A673 (cell line): ENCODE measurements at regions not wholly inside any gene's neighbourhood (a gene's known extent, or its start where the extent isn't known, plus 50 kb on each side); places are given as distances from the start of the nearest gene placed in this dataset.

ENCODE experiments used
- BruUV-seq: library from RNA; stranded (reverse); fragments of 400-500 nt; replicated peaks from 2 replicates; lab custom pipeline; 2021; lab: Mats Ljungman, UMichigan
- CTCF ChIA-PET: fragments of 300-600 bp; sonication (Branson Sonifier 250); formaldehyde crosslinking; loops from one replicate; lab custom pipeline; 2022; ENCODE audit warnings: antibody characterized with exemption; lab: Charles Lee
- POLR2A ChIA-PET: fragments of 300-600 bp; sonication (Branson Sonifier 250); formaldehyde crosslinking; loops from one replicate; lab custom pipeline; 2022; ENCODE audit warnings: antibody characterized with exemption; ENCODE audit not compliant: low non-redundant PET; lab: Charles Lee
- DNase-seq: peaks from one replicate; pipeline ENCODE4 v3.0.0-alpha.2; 2015; ENCODE audit warnings: low spot score
- H3K27ac ChIP-seq: fragments of 200-600 bp; sonication (generic); 2 replicates; pipeline ENCODE4 v1.5.1; 2016; ENCODE audit warnings: mixed run types, low read depth, mild to moderate bottlenecking, mixed read lengths, antibody characterized with exemption, low read length; ENCODE audit not compliant: poor library complexity, severe bottlenecking
- H3K27me3 ChIP-seq: fragments of 200-600 bp; sonication (generic); replicated peaks from 2 replicates; pipeline ENCODE4 v1.6.1; 2017; ENCODE audit warnings: mixed run types, low read depth, mild to moderate bottlenecking, mixed read lengths, antibody characterized with exemption, low read length; ENCODE audit not compliant: insufficient read depth, poor library complexity
- H3K36me3 ChIP-seq: fragments of 200-600 bp; sonication (generic); 2 replicates; pipeline ENCODE4 v1.6.1; 2016; ENCODE audit warnings: mixed run types, mild to moderate bottlenecking, mixed read lengths, antibody characterized with exemption, low read length; ENCODE audit not compliant: insufficient read depth, poor library complexity, severe bottlenecking
- H3K4me1 ChIP-seq: fragments of 200-600 bp; sonication (generic); 2 replicates; pipeline ENCODE4 v1.6.1; 2017; ENCODE audit warnings: mixed run types, mild to moderate bottlenecking, mixed read lengths, antibody characterized with exemption, low read length; ENCODE audit not compliant: insufficient read depth, poor library complexity, severe bottlenecking
- H3K4me3 ChIP-seq: fragments of 200-600 bp; sonication (generic); 2 replicates; pipeline ENCODE4 v1.5.1; 2016; ENCODE audit warnings: low read depth, mixed run types, mild to moderate bottlenecking, mixed read lengths, low read length; ENCODE audit not compliant: poor library complexity, severe bottlenecking
- H3K9me3 ChIP-seq: fragments of 200-600 bp; sonication (generic); 2 replicates; pipeline ENCODE4 v1.6.1; 2016; ENCODE audit warnings: mixed run types, low read depth, mild to moderate bottlenecking, mixed read lengths, antibody characterized with exemption, low read length; ENCODE audit not compliant: poor library complexity, severe bottlenecking
- CTCF ChIP-seq: fragments of 300-800, 200-600 bp; sonication (generic); conservative IDR thresholded peaks from 2 replicates; pipeline ENCODE4 v1.5.1; 2017; ENCODE audit warnings: low read depth, mild to moderate bottlenecking, antibody characterized with exemption, low read length, moderate library complexity, mixed read lengths
- EZH2 ChIP-seq: fragments of 200-600 bp; sonication (generic); IDR thresholded peaks from 2 replicates; pipeline ENCODE4 v1.6.1; 2017; ENCODE audit warnings: borderline replicate concordance, low read depth, mild to moderate bottlenecking, mixed read lengths, antibody characterized with exemption, low read length; ENCODE audit not compliant: poor library complexity, severe bottlenecking
- intact Hi-C: fragments of 100-400 bp; cut with micrococcal nuclease; formaldehyde crosslinking; loops from one replicate; pipeline ENCODE4 v1.10.0; 2022; ENCODE audit not compliant: unreplicated experiment

DNA sequence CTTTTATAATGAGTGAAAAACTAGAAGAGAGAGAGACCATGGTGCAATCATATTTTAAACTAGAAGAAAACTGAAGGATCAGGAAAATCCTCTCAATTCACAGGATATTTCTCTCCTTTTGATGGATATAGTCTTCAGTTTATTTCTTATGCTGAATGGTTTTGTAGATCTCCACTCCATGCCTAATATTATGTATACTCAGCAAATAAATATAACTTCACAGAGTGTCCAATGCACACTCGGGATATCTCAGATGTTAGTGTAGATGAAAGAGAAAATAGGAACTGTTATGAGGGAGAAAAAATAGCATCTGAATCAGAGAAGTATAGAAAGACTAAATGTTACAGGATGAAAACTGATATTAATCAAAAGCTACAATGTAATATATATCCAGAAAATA is 1324.5 kb upstream of the PIK3C3 start:
- intact Hi-C loops, result no loop called here
- no peaks in the 10 kb centered on the region for H3K4me1 ChIP-seq
- no peak for DNase-seq
- H3K27ac ChIP-seq, result no peak overlapping the region
- no peaks in the 10 kb centered on the region for H3K36me3 ChIP-seq
- TF ChIP-seq EZH2 (no peak), CTCF (no peak)
- CTCF ChIA-PET, result no interaction called here
- no peaks in the 10 kb centered on the region for H3K27me3 ChIP-seq
- POLR2A ChIA-PET, result no interaction called here
- peaks cover 4% of the 10 kb centered on the region for H3K9me3 ChIP-seq
- no peak overlapping the region for H3K4me3 ChIP-seq
- BruUV-seq, result no TSS peak

DNA sequence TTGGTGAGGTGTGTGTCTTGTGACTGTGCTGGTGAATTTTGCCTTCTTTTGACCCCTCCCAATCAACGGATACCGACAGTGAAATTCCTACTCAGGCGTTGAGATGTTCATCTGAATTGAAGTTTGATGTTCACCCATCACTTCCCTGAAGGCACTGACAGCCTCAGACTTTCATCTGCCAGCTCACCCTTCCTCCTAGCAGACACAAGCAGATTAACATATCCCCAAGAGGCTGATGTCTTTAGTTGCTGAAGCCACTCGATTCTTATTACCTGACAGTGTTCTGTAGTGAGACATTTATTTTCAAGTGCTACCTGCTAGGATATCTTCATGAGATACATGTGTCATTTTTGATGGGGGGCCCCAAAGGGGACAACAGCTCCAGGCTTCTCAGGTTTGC is 1330.1 kb upstream of the PIK3C3 start:
- no peak overlapping the region for H3K4me3 ChIP-seq
- no peaks in the 10 kb centered on the region for H3K4me1 ChIP-seq
- DNase-seq, result no peak
- POLR2A ChIA-PET, result no interaction called here
- no peak for TF ChIP-seq CTCF
- no peak for TF ChIP-seq EZH2
- CTCF ChIA-PET, result no interaction called here
- no peak overlapping the region for H3K27ac ChIP-seq
- no peaks in the 10 kb centered on the region for H3K36me3 ChIP-seq
- no peaks in the 10 kb centered on the region for H3K27me3 ChIP-seq
- no TSS peak for BruUV-seq
- no peaks in the 10 kb centered on the region for H3K9me3 ChIP-seq
- intact Hi-C loops, result no loop called here

DNA sequence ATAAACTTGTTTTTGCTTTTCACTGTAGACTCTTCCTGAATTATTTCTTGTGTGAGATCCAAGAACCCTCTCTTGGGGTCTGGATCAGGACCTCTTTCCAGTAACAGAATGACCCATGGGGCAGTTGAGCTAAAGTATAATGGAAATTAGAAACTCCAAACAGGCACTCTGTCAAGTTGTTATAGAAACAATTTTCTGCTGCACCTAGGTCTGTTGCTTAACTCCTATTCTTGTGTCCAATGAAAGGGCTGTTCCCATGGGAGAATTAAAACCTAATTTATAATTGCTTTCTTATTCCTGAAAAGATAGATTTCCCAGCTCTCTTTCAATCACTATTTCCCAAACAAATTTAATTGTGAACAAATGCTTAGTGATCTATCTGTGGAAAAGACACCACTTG is 1341.3 kb upstream of the PIK3C3 start:
- intact Hi-C loops, result no loop called here
- ChIA-PET CTCF (no interaction called here), POLR2A (no interaction called here)
- DNase-seq, result no peak
- BruUV-seq, result no TSS peak
- Histone ChIP-seq H3K4me1 (no peaks in the 10 kb centered on the region), H3K27me3 (no peaks in the 10 kb centered on the region), H3K4me3 (no peak overlapping the region), H3K36me3 (no peaks in the 10 kb centered on the region), H3K9me3 (no peaks in the 10 kb centered on the region), H3K27ac (no peak overlapping the region)
- no peak for TF ChIP-seq CTCF
- TF ChIP-seq EZH2, result no peak
